NCI-H524 (cell line): ENCODE measurements at regions not wholly inside any gene's neighbourhood (a gene's known extent, or its start where the extent isn't known, plus 50 kb on each side); places are given as distances from the start of the nearest gene placed in this dataset.
A peak's percentile ranks its signal among the peaks of the same experiment; 100 is the strongest.

Experiments
- DNase-seq, 2 experiments: peaks; one replicate each; lab custom pipeline; 2025; lab: John Stamatoyannopoulos, UW

- DNase-seq, result no peak
Observed at GRCh38 chr12:95411466-95411865, 62.5 kb upstream of the METAP2 start.

- DNase-seq, result no peak
Observed at GRCh38 chr12:95412482-95413311, 61.3 kb upstream of the METAP2 start.

GRCh38 chr12:95413576-95413975 is 60.4 kb upstream of the METAP2 start:
- DNase-seq, result no peak

GRCh38 chr12:95415451-95415850 is 58.5 kb upstream of the METAP2 start:
- DNase-seq, result no peak

GRCh38 chr12:95416111-95416636 is 57.8 kb upstream of the METAP2 start:
- peak in 1 of 2 experiments; percentile 20 for DNase-seq

GRCh38 chr12:95417372-95417771 is 56.6 kb upstream of the METAP2 start:
- no peak for DNase-seq

- DNase-seq, result no peak
Observed at GRCh38 chr12:95418142-95418541, 55.8 kb upstream of the METAP2 start.
